Skin epidermis (tissue), 12 donors: ENCODE measurements at regions not wholly inside any gene's neighbourhood (a gene's known extent, or its start where the extent isn't known, plus 50 kb on each side); places are given as distances from the start of the nearest gene placed in this dataset.

Experiments used
- H3K27ac ChIP-seq, 21 experiments: fragments of 200-600 bp; sonication (generic) in 11 of 21; one replicate each; pipeline ENCODE4 v1.5.0; 2020; ENCODE audit warnings: mild to moderate bottlenecking in 3 of 21, inconsistent platforms in 2 of 21, moderate library complexity in 2 of 21
- H3K4me3 ChIP-seq, 7 experiments: fragments of 200-600 bp; sonication (generic) in 2 of 7; one replicate each; pipeline ENCODE4 v1.5.0; 2020; ENCODE audit warnings: inconsistent platforms in 2 of 7, mild to moderate bottlenecking in 2 of 7, moderate library complexity in 1 of 7

DNA sequence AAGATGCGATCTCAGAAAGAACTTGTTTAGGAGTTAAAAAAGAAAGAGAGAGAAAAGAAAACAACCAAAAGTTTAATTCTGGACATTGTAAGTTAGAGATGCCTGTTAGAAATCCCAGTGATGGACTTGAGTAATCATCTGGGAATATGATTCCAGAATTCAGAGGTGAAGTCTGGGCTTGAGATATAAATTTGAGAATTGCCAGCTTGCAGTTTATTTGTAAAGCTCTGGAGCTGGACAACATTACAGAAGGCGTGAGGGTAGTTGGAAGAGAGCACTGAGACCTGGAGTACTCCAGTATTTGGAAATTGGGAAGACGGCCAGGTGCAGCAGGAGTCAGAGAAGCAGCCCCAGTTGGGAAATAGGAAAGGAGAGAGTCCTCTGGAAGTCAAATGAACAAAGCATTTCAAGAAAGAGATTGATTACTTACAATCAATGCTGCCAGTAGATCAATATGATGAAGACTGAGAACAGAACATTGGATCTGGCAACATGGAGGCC is 128.8 kb upstream of the ARHGAP28 start:
- H3K4me3 ChIP-seq, result no peak overlapping the region
- no peak overlapping the region for H3K27ac ChIP-seq

- no peak overlapping the region for H3K4me3 ChIP-seq
- H3K27ac ChIP-seq, result no peak overlapping the region
Observed at GRCh38 chr18:6601241-6601640, 128.3 kb upstream of the ARHGAP28 start.

GRCh38 chr18:6602365-6602764 is 127.2 kb upstream of the ARHGAP28 start:
- H3K27ac ChIP-seq, result no peak overlapping the region
- no peak overlapping the region for H3K4me3 ChIP-seq

- no peak overlapping the region for H3K4me3 ChIP-seq
- no peak overlapping the region for H3K27ac ChIP-seq
Observed at GRCh38 chr18:6604573-6604941, 125.0 kb upstream of the ARHGAP28 start.

GRCh38 chr18:6605115-6605869 is 124.2 kb upstream of the ARHGAP28 start:
- no peak overlapping the region for H3K27ac ChIP-seq
- H3K4me3 ChIP-seq, result no peak overlapping the region

- Histone ChIP-seq H3K27ac (peak overlapping the region in 1 of 21 experiments; percentile 9), H3K4me3 (no peak overlapping the region)
Observed at GRCh38 chr18:6606411-6607085, 123.0 kb upstream of the ARHGAP28 start.

DNA sequence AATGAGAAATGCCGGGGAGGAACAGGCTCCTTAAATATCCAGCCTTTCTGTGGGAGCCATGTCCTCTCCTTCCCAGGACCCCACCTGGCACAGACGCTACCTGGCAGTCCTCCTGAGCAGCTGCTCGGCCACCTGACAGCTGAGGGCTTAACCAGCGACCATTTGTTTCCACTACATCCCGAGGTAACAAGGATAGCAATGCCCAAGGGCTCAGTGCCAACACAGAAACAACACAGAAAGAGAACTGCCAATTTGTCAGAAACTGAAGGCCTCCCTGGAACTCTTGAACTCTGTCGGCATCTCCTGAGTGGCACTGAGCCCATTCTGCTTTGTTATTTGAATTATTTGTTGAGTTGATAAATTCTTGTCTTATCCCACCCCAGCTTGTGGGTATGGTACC is 122.2 kb upstream of the ARHGAP28 start:
- H3K4me3 ChIP-seq, result no peak overlapping the region

GRCh38 chr18:6609666-6610264 is 119.8 kb upstream of the ARHGAP28 start:
- peak overlapping the region in 5 of 21 experiments; percentile 21 to 42 (median 29) for H3K27ac ChIP-seq

More for the DNA sequence above, 122.2 kb upstream of the ARHGAP28 start:
- peak overlapping the region in 2 of 21 experiments; percentile 9 to 18 for H3K27ac ChIP-seq

GRCh38 chr18:6610466-6610865 is 119.0 kb upstream of the ARHGAP28 start:
- H3K4me3 ChIP-seq, result no peak overlapping the region
- peak overlapping the region in 3 of 21 experiments; percentile 26 to 42 (median 33) for H3K27ac ChIP-seq

More at GRCh38 chr18:6609666-6610264, 119.8 kb upstream of the ARHGAP28 start:
- no peak overlapping the region for H3K4me3 ChIP-seq

GRCh38 chr18:6613581-6613980 is 115.9 kb upstream of the ARHGAP28 start:
- Histone ChIP-seq H3K4me3 (no peak overlapping the region), H3K27ac (no peak overlapping the region)

- H3K27ac ChIP-seq, result no peak overlapping the region
Observed at GRCh38 chr18:6614952-6615351, 114.6 kb upstream of the ARHGAP28 start.

GRCh38 chr18:6616981-6617380 is 112.5 kb upstream of the ARHGAP28 start:
- Histone ChIP-seq H3K4me3 (no peak overlapping the region), H3K27ac (no peak overlapping the region)

More at GRCh38 chr18:6614952-6615351, 114.6 kb upstream of the ARHGAP28 start:
- H3K4me3 ChIP-seq, result no peak overlapping the region

DNA sequence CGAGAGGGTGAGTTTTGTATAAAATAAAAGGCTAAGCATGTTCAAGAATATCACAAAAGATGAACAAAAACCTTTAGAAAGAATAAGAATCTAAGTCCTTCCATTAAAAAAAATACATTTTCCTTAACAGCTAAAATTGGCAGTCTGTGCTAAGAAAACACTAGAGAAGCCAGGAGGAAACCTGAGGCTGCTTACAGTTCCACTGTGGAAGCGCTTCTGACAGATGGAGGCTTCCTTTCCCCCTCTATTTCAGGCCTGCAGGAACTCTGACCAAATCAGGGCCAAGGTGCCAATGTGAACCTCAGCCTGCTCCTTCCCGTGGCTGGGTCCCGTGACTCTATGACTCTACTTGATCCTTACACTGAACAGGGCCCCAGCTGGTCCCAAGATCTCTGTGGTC is 108.1 kb upstream of the ARHGAP28 start:
- Histone ChIP-seq H3K4me3 (no peak overlapping the region), H3K27ac (no peak overlapping the region)

DNA sequence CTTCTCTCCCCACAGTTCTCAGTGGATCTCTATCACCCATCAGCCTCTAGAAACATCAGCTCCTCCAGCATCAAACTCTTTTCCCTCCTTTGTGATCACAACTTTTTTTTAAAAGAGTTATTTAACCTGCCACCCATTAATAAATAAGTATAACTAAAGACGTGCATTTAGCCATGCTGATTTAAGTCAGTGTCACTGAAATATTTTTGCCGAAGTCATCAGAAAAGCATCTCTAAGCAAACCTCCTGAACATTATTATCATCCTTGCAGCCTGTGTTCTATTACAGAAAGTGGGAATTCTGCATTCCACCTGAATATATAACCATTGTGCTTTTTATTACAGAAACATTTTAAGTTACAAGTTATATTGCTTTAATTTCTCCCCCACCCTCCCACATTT is 106.2 kb upstream of the ARHGAP28 start:
- peak overlapping the region in 1 of 21 experiments; percentile 51 for H3K27ac ChIP-seq
- no peak overlapping the region for H3K4me3 ChIP-seq

- no peak overlapping the region for H3K4me3 ChIP-seq
- peak overlapping the region in 10 of 21 experiments; percentile 6 to 59 (median 32) for H3K27ac ChIP-seq
Observed at GRCh38 chr18:6624271-6624660, 105.2 kb upstream of the ARHGAP28 start.

- Histone ChIP-seq H3K4me3 (no peak overlapping the region), H3K27ac (peak overlapping the region in 8 of 21 experiments; percentile 6 to 61 (median 35))
Observed at GRCh38 chr18:6624661-6625311, 104.7 kb upstream of the ARHGAP28 start.

- H3K4me3 ChIP-seq, result no peak overlapping the region
- peak overlapping the region in 9 of 21 experiments; percentile 15 to 56 (median 30) for H3K27ac ChIP-seq
Observed at GRCh38 chr18:6625481-6625880, 104.0 kb upstream of the ARHGAP28 start.

DNA sequence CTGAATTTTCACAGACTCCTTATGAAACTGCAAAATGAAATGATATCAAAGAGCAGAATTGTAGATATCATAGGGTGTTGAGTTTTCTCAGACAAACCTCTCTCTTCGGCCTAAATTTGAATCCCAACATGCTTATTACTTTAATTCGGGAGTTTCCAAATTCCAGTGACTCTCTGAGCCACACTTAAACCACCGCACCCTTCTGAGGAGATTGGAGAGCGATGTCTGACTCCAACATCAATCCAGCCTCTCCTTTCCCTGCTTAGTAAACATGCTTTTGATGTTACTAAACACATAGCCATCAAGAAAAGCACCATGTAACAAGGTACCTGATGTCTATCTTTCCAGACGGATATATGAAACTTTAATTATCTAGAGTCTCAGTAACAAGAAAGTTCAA is 103.1 kb upstream of the ARHGAP28 start:
- no peak overlapping the region for H3K4me3 ChIP-seq
- H3K27ac ChIP-seq, result peak overlapping the region in 4 of 21 experiments; percentile 15 to 56 (median 40)

DNA sequence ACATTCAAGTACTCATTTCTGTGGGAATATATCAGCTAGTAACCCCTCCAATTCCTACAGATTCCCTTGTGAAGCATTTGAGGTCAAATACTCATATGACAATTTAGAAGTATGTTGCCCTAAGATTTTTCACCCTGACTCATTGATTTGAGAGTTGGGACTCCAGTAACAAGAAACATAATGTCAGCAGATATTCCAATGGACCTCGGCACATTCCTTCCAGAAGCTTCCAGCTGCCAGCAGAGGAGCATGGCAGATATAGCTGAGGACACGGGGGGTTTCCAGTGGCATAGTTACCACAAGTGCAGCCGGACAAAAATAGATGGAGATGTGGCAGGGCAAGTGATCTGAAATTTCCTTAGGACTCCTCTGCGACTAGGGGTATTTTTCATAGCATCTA is 101.9 kb upstream of the ARHGAP28 start:
- Histone ChIP-seq H3K4me3 (no peak overlapping the region), H3K27ac (peak overlapping the region in 4 of 21 experiments; percentile 7 to 56 (median 35))

DNA sequence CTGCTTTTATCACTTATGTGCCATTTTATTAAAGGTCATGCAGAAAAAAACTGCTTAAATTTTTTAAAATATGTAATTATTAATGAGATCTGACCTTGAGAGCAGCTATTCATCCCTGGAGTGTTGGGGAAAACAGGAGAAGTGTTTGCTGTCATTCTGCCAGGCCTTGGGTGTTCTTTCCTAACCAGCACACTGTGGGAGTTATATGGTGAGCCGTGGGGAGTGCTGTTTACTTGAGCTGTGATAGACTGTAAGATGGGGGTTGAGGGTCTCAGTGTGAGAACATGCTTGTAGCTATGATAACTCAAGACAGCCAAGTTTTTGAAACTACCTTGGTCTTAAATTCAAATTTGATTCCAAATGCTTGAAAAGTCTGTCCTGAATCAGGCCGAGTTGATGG is 101.3 kb upstream of the ARHGAP28 start:
- no peak overlapping the region for H3K4me3 ChIP-seq
- peak overlapping the region in 4 of 21 experiments; percentile 7 to 56 (median 35) for H3K27ac ChIP-seq
